ENCODE measurements at regions not wholly inside any gene's neighbourhood (a gene's known extent, or its start where the extent isn't known, plus 50 kb on each side); places are given as distances from the start of the nearest gene placed in this dataset.

- no peak overlapping the region for H3K4me3 ChIP-seq (ENCODE audit: insufficient read depth, low read depth, low read length)
- no peak overlapping the region for H3K27ac ChIP-seq (ENCODE audit: insufficient read depth, low read depth, low read length, poor library complexity, severe bottlenecking)
- no peaks in the 10 kb centered on the region for H3K9me3 ChIP-seq (ENCODE audit: control insufficient read depth, low read length)
- H3K36me3 ChIP-seq (ENCODE audit: control insufficient read depth, insufficient read depth, low read length) = no peaks in the 10 kb centered on the region
- no peaks in the 10 kb centered on the region for H3K4me1 ChIP-seq (ENCODE audit: control insufficient read depth, insufficient read depth, low read length)
- no peaks in the 10 kb centered on the region for H3K27me3 ChIP-seq (ENCODE audit: control insufficient read depth, insufficient read depth, low read length, poor library complexity, severe bottlenecking)
Observed at GRCh38 chr13:34230271-34230670, 412.3 kb downstream of the RFC3 start.

GRCh38 chr13:34241332-34241731 is 423.4 kb downstream of the RFC3 start:
- Histone ChIP-seq H3K27me3 (ENCODE audit: control insufficient read depth, insufficient read depth, low read length, poor library complexity, severe bottlenecking) (no peaks in the 10 kb centered on the region), H3K4me1 (ENCODE audit: control insufficient read depth, insufficient read depth, low read length) (no peaks in the 10 kb centered on the region), H3K36me3 (ENCODE audit: control insufficient read depth, insufficient read depth, low read length) (no peaks in the 10 kb centered on the region), H3K4me3 (ENCODE audit: insufficient read depth, low read depth, low read length) (no peak overlapping the region), H3K27ac (ENCODE audit: insufficient read depth, low read depth, low read length, poor library complexity, severe bottlenecking) (no peak overlapping the region), H3K9me3 (ENCODE audit: control insufficient read depth, low read length) (no peaks in the 10 kb centered on the region)
- WGBS, 2 experiments = 88 to 92% methylated on average over 5 of the region's 5 CpGs

- no peaks in the 10 kb centered on the region for H3K4me1 ChIP-seq (ENCODE audit: control insufficient read depth, insufficient read depth, low read length)
- no peaks in the 10 kb centered on the region for H3K36me3 ChIP-seq (ENCODE audit: control insufficient read depth, insufficient read depth, low read length)
- H3K27ac ChIP-seq (ENCODE audit: insufficient read depth, low read depth, low read length, poor library complexity, severe bottlenecking) = no peak overlapping the region
- H3K4me3 ChIP-seq (ENCODE audit: insufficient read depth, low read depth, low read length) = no peak overlapping the region
- 89 to 94% methylated on average over 2 of the region's 3 CpGs for WGBS, 2 experiments
- no peaks in the 10 kb centered on the region for H3K9me3 ChIP-seq (ENCODE audit: control insufficient read depth, low read length)
- no peaks in the 10 kb centered on the region for H3K27me3 ChIP-seq (ENCODE audit: control insufficient read depth, insufficient read depth, low read length, poor library complexity, severe bottlenecking)
Observed at GRCh38 chr13:34243403-34243802, 425.5 kb downstream of the RFC3 start.

- Histone ChIP-seq H3K4me3 (ENCODE audit: insufficient read depth, low read depth, low read length) (no peak overlapping the region), H3K27ac (ENCODE audit: insufficient read depth, low read depth, low read length, poor library complexity, severe bottlenecking) (no peak overlapping the region), H3K36me3 (ENCODE audit: control insufficient read depth, insufficient read depth, low read length) (no peaks in the 10 kb centered on the region), H3K27me3 (ENCODE audit: control insufficient read depth, insufficient read depth, low read length, poor library complexity, severe bottlenecking) (no peaks in the 10 kb centered on the region), H3K9me3 (ENCODE audit: control insufficient read depth, low read length) (no peaks in the 10 kb centered on the region), H3K4me1 (ENCODE audit: control insufficient read depth, insufficient read depth, low read length) (no peaks in the 10 kb centered on the region)
- WGBS, 2 experiments = 95 to 96% methylated on average over 1 to 2 of the region's 2 CpGs
Observed at GRCh38 chr13:34246511-34246910, 428.6 kb downstream of the RFC3 start.

GRCh38 chr13:34247596-34247995 is 429.6 kb downstream of the RFC3 start:
- Histone ChIP-seq H3K36me3 (ENCODE audit: control insufficient read depth, insufficient read depth, low read length) (no peaks in the 10 kb centered on the region), H3K4me3 (ENCODE audit: insufficient read depth, low read depth, low read length) (no peak overlapping the region), H3K27ac (ENCODE audit: insufficient read depth, low read depth, low read length, poor library complexity, severe bottlenecking) (no peak overlapping the region), H3K9me3 (ENCODE audit: control insufficient read depth, low read length) (no peaks in the 10 kb centered on the region), H3K27me3 (ENCODE audit: control insufficient read depth, insufficient read depth, low read length, poor library complexity, severe bottlenecking) (no peaks in the 10 kb centered on the region), H3K4me1 (ENCODE audit: control insufficient read depth, insufficient read depth, low read length) (no peaks in the 10 kb centered on the region)
- WGBS, 2 experiments = 100% methylated on average over 1 of the region's 1 CpG; no CpG with 5 or more reads in 1 of the 2 experiments

- Histone ChIP-seq H3K36me3 (ENCODE audit: control insufficient read depth, insufficient read depth, low read length) (no peaks in the 10 kb centered on the region), H3K27me3 (ENCODE audit: control insufficient read depth, insufficient read depth, low read length, poor library complexity, severe bottlenecking) (no peaks in the 10 kb centered on the region), H3K9me3 (ENCODE audit: control insufficient read depth, low read length) (no peaks in the 10 kb centered on the region), H3K4me1 (ENCODE audit: control insufficient read depth, insufficient read depth, low read length) (no peaks in the 10 kb centered on the region), H3K4me3 (ENCODE audit: insufficient read depth, low read depth, low read length) (no peak overlapping the region), H3K27ac (ENCODE audit: insufficient read depth, low read depth, low read length, poor library complexity, severe bottlenecking) (no peak overlapping the region)
- 92 to 95% methylated on average over 3 of the region's 3 CpGs for WGBS, 2 experiments
Observed at GRCh38 chr13:34249546-34250039, 431.6 kb downstream of the RFC3 start.

- Histone ChIP-seq H3K27ac (ENCODE audit: insufficient read depth, low read depth, low read length, poor library complexity, severe bottlenecking) (no peak overlapping the region), H3K4me3 (ENCODE audit: insufficient read depth, low read depth, low read length) (no peak overlapping the region), H3K9me3 (ENCODE audit: control insufficient read depth, low read length) (no peaks in the 10 kb centered on the region), H3K27me3 (ENCODE audit: control insufficient read depth, insufficient read depth, low read length, poor library complexity, severe bottlenecking) (no peaks in the 10 kb centered on the region), H3K36me3 (ENCODE audit: control insufficient read depth, insufficient read depth, low read length) (no peaks in the 10 kb centered on the region), H3K4me1 (ENCODE audit: control insufficient read depth, insufficient read depth, low read length) (no peaks in the 10 kb centered on the region)
- no CpG with 5 or more reads among the region's 3 CpGs for WGBS, 2 experiments
Observed at GRCh38 chr13:34250151-34250670, 432.3 kb downstream of the RFC3 start.

- Histone ChIP-seq H3K9me3 (ENCODE audit: control insufficient read depth, low read length) (no peaks in the 10 kb centered on the region), H3K36me3 (ENCODE audit: control insufficient read depth, insufficient read depth, low read length) (no peaks in the 10 kb centered on the region), H3K27me3 (ENCODE audit: control insufficient read depth, insufficient read depth, low read length, poor library complexity, severe bottlenecking) (no peaks in the 10 kb centered on the region), H3K27ac (ENCODE audit: insufficient read depth, low read depth, low read length, poor library complexity, severe bottlenecking) (no peak overlapping the region), H3K4me1 (ENCODE audit: control insufficient read depth, insufficient read depth, low read length) (no peaks in the 10 kb centered on the region), H3K4me3 (ENCODE audit: insufficient read depth, low read depth, low read length) (no peak overlapping the region)
Observed at GRCh38 chr13:34254366-34254765, 436.4 kb downstream of the RFC3 start.

- Histone ChIP-seq H3K9me3 (ENCODE audit: control insufficient read depth, low read length) (no peaks in the 10 kb centered on the region), H3K27ac (ENCODE audit: insufficient read depth, low read depth, low read length, poor library complexity, severe bottlenecking) (no peak overlapping the region), H3K4me1 (ENCODE audit: control insufficient read depth, insufficient read depth, low read length) (no peaks in the 10 kb centered on the region), H3K27me3 (ENCODE audit: control insufficient read depth, insufficient read depth, low read length, poor library complexity, severe bottlenecking) (no peaks in the 10 kb centered on the region), H3K36me3 (ENCODE audit: control insufficient read depth, insufficient read depth, low read length) (no peaks in the 10 kb centered on the region), H3K4me3 (ENCODE audit: insufficient read depth, low read depth, low read length) (no peak overlapping the region)
- 91 to 94% methylated on average over 3 of the region's 3 CpGs for WGBS, 2 experiments
Observed at GRCh38 chr13:34255711-34256110, 437.8 kb downstream of the RFC3 start.

- Histone ChIP-seq H3K36me3 (ENCODE audit: control insufficient read depth, insufficient read depth, low read length) (no peaks in the 10 kb centered on the region), H3K4me1 (ENCODE audit: control insufficient read depth, insufficient read depth, low read length) (no peaks in the 10 kb centered on the region), H3K27ac (ENCODE audit: insufficient read depth, low read depth, low read length, poor library complexity, severe bottlenecking) (no peak overlapping the region), H3K27me3 (ENCODE audit: control insufficient read depth, insufficient read depth, low read length, poor library complexity, severe bottlenecking) (no peaks in the 10 kb centered on the region), H3K9me3 (ENCODE audit: control insufficient read depth, low read length) (no peaks in the 10 kb centered on the region), H3K4me3 (ENCODE audit: insufficient read depth, low read depth, low read length) (no peak overlapping the region)
- WGBS, 2 experiments = 87 to 95% methylated on average over 2 of the region's 2 CpGs
Observed at GRCh38 chr13:34256236-34256635, 438.3 kb downstream of the RFC3 start.

- H3K27me3 ChIP-seq (ENCODE audit: control insufficient read depth, insufficient read depth, low read length, poor library complexity, severe bottlenecking) = no peaks in the 10 kb centered on the region
- 97 to 100% methylated on average over 4 of the region's 4 CpGs for WGBS, 2 experiments
- no peaks in the 10 kb centered on the region for H3K36me3 ChIP-seq (ENCODE audit: control insufficient read depth, insufficient read depth, low read length)
- H3K27ac ChIP-seq (ENCODE audit: insufficient read depth, low read depth, low read length, poor library complexity, severe bottlenecking) = no peak overlapping the region
- no peak overlapping the region for H3K4me3 ChIP-seq (ENCODE audit: insufficient read depth, low read depth, low read length)
- no peaks in the 10 kb centered on the region for H3K4me1 ChIP-seq (ENCODE audit: control insufficient read depth, insufficient read depth, low read length)
- H3K9me3 ChIP-seq (ENCODE audit: control insufficient read depth, low read length) = no peaks in the 10 kb centered on the region
Observed at GRCh38 chr13:34257966-34258365, 440.0 kb downstream of the RFC3 start.

All from ectodermal cell (in vitro differentiated cells).